Suppressor macrophage treated with lipopolysaccharide for 1 hour (primary cell): ENCODE measurements at regions not wholly inside any gene's neighbourhood (a gene's known extent, or its start where the extent isn't known, plus 50 kb on each side); places are given as distances from the start of the nearest gene placed in this dataset.

Experiments
- DNase-seq, 3 donors: peaks; one replicate each; pipeline ENCODE4 v3.0.0-alpha.2; 2020 to 2022

DNA sequence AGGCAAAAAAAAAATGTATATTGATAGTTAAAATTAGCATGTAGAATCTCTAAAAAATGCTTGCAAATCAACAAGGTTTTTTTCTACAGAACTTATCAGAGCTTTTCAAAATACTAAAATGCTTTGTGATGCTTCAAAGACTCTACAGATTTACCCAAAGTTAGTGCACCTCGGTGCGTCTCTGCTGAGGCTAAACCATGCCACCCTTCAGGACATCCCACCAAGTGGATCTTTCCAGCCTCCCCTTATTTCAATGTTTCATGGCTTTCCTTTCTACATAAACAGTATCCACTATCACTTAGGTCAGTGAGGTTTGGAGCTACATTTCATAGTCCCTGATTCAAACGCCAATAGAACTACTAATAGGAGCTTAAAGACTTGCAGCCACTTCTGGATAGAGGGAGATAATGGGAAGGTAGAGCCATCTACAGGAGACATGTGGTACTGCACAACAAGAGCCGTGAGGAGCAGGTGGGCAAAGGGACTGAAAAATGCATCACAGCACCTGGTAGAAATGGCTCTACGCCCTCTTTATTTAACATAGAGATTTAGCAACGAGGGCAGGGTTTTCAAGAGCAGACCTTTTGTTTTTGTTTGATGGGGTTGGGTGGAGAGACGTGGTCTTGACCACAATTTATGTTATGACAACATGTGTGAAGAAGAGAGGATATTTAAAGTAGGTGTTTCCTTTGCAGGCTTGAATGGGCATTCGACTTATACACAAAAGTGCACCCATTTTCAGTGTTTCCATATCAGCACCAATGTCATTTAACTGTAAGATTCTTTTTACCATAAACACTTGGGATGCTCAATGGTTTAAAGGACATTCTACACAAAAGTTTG is 56.1 kb upstream of the SLC35G4 start:
- peak; percentile 39 to 56 (median 48) for DNase-seq

GRCh38 chr18:11548916-11549551 is 60.4 kb upstream of the SLC35G4 start:
- no peak for DNase-seq

DNA sequence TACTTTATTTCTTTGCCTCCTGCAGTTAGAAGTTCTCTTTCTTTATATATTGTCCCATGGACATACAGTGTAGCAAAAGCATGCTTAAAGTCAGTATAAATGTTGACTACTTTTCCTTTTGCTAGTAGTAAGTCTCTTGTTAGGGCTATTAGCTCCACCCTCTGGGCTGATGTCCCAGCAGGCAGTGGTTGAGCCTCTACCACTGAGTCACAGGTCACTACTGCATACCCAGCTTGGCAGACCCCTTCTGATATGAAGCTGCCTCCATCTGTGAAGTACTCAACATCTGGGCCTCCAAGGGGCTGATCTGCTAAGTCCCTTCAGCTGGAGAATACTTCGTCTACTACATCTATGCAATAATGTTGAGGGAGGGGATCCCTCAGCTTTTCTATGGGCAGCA is 61.0 kb upstream of the SLC35G4 start:
- no peak for DNase-seq

DNA sequence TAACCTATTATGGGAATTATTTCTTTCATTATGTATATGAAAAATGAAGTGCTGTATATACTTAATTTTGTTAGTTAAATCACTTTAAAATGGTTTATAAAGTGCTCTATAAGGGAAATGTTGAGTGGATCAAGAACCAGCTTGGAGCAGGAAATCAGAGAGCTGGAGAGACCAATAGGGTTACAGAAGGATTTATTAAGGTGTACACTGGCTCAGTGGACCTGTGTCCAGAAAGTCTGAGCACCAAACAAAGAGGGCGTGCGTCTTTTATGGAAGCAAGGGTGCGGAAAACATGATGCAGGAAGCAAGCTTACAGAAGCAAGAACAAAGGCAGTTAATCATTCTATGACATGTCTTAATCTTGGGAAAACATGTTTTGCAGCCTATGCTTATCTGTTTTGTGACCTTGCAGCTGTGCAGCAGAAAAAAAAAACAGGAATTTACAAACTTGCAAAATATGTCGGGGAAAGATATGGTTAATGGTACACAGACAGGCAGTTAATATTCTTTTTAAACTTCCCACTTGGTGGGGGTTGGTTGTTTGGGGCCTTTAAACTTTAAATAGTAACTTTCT is 65.2 kb upstream of the SLC35G4 start:
- DNase-seq = no peak

DNA sequence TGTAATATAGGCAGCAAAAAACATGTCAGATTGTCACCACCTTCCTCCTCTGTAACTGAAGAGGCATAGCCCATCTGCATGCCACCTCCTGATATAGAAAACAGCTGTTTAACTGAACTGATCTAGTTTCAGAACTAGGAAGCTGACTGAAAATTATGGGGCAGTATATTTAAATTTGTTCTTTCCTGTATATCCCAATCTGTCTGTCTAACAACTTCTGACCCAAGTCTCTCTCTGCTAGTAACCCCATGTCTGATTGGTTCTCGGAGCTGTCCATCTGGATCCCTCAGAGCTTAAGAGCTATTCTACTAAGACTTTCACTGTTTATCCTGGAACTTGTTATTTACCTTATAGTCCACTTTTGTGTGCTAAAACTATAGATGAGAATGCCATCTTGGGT is 68.2 kb upstream of the SLC35G4 start:
- DNase-seq = no peak

DNA sequence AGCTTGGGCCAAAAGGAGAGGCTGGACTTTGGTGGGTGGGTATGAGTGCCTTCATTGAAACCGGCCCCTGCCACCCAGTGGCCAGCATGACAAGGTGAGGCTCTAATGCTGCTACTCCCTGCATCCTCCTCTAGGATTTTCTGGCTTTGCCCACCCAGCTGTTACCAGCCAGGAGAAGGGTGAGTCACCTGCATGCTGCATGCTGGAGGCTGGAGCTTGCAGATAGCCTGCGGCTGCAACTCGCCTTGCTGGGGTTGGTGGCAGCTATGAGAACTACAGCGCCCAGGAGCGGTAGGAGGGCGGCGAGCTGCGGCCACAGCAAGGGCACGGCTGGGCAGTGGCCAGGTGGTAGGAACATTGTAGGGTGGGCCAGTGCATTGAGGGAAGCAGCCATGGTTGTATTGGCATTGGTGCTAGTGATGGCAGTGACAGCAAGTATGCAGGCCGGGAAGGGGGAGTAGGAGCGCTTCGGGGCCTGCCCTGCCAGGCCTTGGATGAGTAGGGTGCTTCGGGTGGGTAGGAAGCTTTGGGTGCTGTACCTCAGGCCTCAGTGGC is 75.4 kb upstream of the SLC35G4 start:
- no peak for DNase-seq

DNA sequence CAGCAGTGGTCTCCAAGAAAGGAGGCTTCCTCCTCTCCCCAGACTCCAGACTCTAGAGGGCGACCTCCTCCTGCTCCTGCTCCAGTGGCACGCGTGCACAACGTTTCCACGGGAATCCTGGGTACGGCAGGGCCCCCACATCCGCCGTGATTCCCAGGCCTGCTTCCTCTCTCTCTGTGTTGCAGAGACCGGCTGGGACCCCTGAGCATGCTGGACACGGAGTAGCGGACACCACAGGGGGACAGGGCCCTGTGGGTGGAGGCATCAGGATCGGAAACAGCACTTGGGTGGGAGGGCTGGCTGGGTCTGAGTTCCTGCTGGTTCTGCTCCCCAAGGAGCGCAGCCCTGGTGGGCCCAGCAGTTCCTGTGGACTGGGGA is 75.9 kb upstream of the SLC35G4 start:
- no peak for DNase-seq

GRCh38 chr18:11532758-11533512 is 76.5 kb upstream of the SLC35G4 start:
- no peak for DNase-seq

DNA sequence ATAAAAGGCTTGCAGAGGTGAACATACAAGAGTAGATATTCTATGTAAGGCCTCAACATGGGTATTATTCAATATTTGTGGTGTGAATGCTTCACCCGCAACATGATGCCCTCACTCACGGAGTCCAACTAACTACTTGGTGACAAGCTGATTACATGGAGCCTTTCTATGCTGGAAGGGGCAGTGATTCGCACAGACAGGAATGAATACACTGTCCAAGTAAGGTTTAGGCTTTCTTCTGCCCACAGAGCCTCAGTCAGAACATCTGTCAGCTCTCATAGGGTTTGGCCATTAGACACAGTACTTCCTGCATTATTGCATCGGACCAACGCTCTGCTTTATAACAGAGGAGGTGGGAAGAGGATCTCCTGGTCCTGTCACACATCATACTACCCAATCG is 80.3 kb upstream of the SLC35G4 start:
- no peak for DNase-seq

DNA sequence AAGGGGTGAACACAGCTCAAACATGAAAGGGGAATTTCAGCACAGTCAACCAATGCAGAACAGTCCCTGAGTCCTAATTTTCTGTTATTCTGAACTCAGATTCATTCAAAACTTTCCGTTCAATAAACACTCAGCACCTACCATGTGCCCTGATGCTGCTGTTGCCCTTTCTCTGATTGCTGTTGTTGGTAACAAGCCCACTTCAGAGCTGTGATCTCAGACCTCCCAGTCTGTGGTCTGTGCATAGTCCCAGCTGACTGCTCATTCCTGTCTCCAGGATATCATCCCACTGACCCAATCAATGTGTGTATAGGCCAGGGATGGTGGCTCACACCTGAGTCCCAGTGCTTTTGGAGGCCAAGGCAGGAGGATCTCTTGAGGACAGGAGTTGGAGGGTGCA is 82.7 kb upstream of the SLC35G4 start:
- no peak for DNase-seq

GRCh38 chr18:11523804-11524203 is 85.6 kb upstream of the SLC35G4 start:
- no peak for DNase-seq

DNA sequence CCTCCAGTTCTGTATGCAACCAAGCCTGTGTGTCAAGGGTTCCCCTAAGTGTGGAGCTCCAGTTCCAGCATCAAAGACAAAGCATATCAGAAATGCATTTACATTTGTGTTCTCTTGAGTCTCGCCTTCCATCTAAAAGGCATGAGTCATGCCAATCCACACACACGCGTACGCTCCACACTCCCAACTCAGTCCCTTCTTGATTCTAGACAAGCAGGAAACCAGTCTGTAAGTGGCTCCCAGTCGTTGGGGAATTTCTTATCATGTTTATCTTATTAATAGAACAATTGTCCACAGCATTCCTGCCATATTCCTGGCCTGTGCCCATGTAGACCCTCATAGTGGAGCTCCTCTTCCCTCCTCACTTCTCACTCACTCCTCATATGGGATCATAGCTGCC is 86.4 kb upstream of the SLC35G4 start:
- DNase-seq = no peak

- DNase-seq = no peak
These were observed 87.5 kb upstream of the SLC35G4 start for GRCh38 chr18:11521853-11522252.

GRCh38 chr18:11520536-11520935 is 88.9 kb upstream of the SLC35G4 start:
- no peak for DNase-seq

DNA sequence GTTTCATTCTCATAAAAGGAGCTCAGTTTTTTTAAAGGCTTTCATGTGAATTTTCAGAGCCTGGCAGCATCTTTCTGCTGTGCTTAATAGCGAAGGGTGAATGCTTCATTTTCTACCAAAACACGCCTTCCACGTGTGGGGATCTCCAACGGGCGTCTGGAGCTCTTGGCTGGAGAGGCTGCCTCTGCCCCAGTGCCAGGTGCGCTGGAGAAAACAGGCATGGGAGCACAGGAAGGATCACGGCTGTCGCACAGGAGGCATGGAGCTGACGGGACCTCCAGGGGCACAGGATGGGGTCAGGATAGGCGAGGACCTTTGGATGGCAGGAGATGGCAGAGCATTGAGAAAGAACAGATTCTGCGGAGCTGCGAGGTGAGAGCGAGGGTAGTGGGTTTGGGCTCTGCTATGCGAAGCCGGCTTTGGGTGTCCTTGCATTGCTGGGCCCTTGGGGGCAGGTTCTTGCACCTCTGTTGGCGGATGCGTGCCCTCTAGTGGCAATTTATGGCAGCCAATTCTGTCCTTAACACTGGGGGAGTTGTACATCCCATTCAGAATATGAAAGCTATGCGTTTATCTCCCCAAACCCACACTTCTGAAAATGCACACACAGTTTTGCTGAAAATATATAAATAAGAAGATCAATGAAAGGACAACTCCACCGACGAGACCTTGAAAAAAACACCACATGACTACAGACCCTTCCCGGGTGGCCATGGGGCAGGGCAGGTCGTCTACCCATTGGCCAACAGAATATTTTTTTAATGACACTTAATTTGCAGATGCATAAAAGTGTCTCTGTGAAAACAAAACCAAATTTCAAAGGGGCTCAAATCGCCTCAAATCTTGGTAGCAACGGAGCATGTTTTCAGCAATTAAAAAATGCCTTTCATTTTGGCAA is 90.4 kb upstream of the SLC35G4 start:
- peak; percentile 54 to 71 (median 67) for DNase-seq

DNA sequence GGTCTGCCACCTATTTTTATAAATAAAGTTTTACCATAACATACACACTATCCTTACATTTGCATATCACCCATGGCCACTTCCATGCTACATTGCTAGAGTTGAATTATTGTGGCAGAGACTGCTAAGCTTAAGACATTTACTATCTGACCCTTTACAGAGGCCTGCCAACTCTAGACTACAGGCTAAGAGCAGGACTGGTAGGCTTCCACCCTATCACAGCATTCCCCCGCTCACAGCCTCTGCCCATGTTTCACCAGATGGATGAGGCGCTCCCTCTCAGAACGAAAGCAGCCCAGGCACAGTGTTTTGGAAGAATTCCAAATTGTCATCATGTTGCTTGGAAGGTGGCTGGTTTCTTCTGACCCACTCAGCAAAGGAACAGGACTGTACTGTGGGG is 91.7 kb upstream of the SLC35G4 start:
- DNase-seq = no peak

DNA sequence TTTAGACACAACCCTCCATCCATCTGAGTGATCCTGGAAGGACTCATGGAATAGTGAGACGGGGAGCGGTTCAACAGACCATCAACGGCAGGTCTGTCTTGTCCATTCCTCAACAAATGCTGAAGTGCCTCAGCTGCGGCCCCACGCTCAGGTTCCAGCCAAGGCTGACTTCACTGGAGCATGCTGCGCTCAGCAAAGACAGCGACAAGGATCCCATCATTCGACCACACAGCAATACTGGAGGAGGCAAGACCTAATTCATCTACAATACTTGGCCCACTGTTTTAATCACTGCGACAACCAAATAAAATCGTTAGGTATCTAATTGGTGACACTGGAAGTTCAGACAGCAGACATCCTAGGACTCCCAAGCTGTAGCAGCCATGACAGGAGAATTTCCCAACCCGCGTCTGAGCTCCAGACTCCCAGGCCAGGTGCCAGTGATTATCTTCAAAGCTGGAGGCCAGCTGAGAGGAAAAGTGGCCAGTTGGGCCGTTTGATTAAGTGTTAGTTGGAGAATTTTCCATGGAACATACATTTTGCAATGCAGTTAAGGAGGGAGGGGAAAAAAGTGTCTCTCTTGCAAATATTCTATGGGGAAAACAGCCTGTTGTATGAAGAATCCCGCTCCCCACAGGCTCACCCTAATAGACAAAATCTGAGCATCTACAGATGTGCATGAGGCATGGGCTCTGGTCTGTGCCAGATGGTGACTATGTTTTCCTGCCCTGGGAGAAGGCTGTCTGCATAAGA is 92.5 kb upstream of the SLC35G4 start:
- no peak for DNase-seq

DNA sequence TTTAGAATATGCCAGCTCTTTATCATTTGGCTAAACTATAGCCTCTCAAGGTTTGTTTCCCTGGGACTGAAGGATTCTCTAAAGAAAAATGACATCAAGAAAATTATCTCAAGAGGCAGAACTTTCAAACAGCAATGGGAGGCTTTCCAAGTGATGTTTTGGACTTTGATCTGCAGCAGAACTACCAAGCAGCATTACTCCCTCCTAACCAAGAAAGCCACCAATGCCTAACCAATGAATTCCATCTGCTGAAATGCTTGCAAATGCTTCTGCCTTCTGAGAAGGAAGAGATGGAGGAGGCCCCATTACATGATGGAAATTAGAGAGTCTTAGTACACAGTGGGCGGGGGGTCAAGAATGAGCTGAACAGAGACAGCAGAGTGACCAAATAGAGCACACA is 95.1 kb upstream of the SLC35G4 start:
- DNase-seq = no peak

- no peak for DNase-seq
These were observed 97.0 kb upstream of the SLC35G4 start for GRCh38 chr18:11512096-11513025.

DNA sequence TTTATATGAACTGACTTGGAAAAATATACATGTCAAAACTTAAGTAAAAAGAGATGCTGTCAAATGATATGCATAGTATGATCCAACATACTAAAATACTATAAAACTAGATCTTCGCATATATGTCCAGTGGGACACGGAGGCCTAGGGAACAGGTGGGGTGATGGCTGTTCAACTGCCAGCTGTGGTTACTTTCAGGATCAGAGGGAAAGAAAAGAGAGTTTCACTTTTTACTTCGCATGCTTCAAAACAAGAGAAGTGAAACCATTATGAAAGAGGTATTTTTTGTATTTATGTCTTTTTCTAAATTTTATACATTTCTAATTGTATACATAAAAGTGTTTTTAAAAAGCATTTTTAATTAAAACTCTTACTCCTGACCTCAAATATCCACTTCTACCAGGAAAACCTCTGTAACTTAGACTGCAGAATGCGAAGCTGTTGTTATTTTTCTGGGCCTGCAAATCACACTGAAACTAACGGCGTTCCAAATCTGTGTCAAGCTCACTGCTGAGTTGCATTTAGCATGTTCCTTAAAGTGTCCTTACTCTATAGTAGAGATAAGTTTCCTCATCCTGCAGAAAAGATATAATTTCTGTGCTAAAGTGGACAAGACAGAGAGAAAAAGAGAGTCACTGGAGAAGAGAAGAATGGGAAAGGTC is 97.8 kb upstream of the SLC35G4 start:
- peak in 2 of 3 donors; percentile 3 to 4 for DNase-seq
